Small intestine (tissue), 7 donors: ENCODE measurements at regions not wholly inside any gene's neighbourhood (a gene's known extent, or its start where the extent isn't known, plus 50 kb on each side); places are given as distances from the start of the nearest gene placed in this dataset.

Experiments used
- DNase-seq, 2 donors: peaks; one replicate each; pipeline versions ENCODE4 v3.0.0 to v3.0.0-alpha.2; 2013
- FAIRE-seq: peaks from 2 replicates; lab custom pipeline; 2012; peaks lifted over from hg19 to GRCh38; lab: Jason Lieb, UNC
- H3K27ac ChIP-seq, 3 donors: one replicate each; pipeline ENCODE4 v1.5.1; 2013; ENCODE audit warnings: low read length in 2 of 3, mild to moderate bottlenecking in 2 of 3, control low read depth in 1 of 3, inconsistent platforms in 1 of 3, low read depth in 1 of 3, moderate library complexity in 1 of 3
- H3K27me3 ChIP-seq, 3 donors: one replicate each; pipeline ENCODE4 v1.6.1; 2013; ENCODE audit warnings: low read length in 3 of 3, inconsistent platforms in 1 of 3; ENCODE audit not compliant: control insufficient read depth in 3 of 3, insufficient read depth in 3 of 3
- H3K36me3 ChIP-seq, 3 donors: one replicate each; pipeline ENCODE4 v1.6.1; 2013; ENCODE audit warnings: low read length in 3 of 3, inconsistent platforms in 1 of 3, low read depth in 1 of 3, mild to moderate bottlenecking in 1 of 3, moderate library complexity in 1 of 3; ENCODE audit not compliant: control insufficient read depth in 3 of 3, insufficient read depth in 2 of 3
- H3K4me1 ChIP-seq, 3 donors: one replicate each; pipeline ENCODE4 v1.6.1; 2013; ENCODE audit warnings: low read length in 2 of 3, inconsistent platforms in 1 of 3, low read depth in 1 of 3, mild to moderate bottlenecking in 1 of 3, moderate library complexity in 1 of 3; ENCODE audit not compliant: control insufficient read depth in 3 of 3, insufficient read depth in 2 of 3
- H3K4me3 ChIP-seq, 3 donors: one replicate each; pipeline ENCODE4 v1.5.1; 2013; ENCODE audit warnings: low read length in 3 of 3, control low read depth in 1 of 3, inconsistent platforms in 1 of 3, low read depth in 1 of 3, mild to moderate bottlenecking in 1 of 3, moderate library complexity in 1 of 3
- H3K9me3 ChIP-seq, 2 donors: one replicate each; pipeline ENCODE4 v1.6.1; 2013; ENCODE audit warnings: low read depth in 1 of 2, low read length in 1 of 2; ENCODE audit not compliant: control insufficient read depth in 2 of 2, insufficient read depth in 1 of 2
- WGBS, 3 donors: extraction: QIAGEN DNeasy Blood & Tissue Kit; methylation state at CpG; one replicate each; pipeline ENCODE4 v1.1.7; 2013; 5-methylcytosine and 5-hydroxymethylcytosine counted together
- donor health status: healthy with polysubstance abuse.
- donor health status: control.
- donor health status: control.
- donor health status: Bipolar disorder and iron deficiency.
- donor health status: healthy.

DNA sequence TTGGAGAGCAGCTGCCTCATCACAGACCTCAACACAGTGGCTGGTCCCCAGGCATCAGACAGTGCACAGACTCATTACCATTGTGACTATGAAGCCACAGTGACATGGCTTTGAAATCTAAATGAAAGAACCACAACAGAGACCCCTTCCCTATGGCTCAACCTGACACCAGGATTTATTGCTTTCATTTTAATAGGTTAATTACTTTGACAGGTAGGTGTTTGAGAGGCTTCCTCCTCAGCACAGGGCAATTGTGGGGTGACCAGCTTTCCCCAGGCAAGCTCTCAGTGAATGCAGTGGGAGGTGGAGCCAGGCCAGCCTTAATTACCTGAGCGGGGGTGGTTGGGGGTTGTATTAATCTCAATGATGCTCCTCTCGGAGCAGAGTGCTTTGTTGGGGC is 102.3 kb downstream of the CHST1 start:
- WGBS, 3 donors: 45 to 61% (median 48%) methylated on average over 2 of the region's 2 CpGs
- H3K4me3 ChIP-seq: no peak overlapping the region
- H3K9me3 ChIP-seq: no peaks in the 10 kb centered on the region
- no peak overlapping the region for H3K27ac ChIP-seq
- DNase-seq (no peak), FAIRE-seq (no peak)
- H3K36me3 ChIP-seq: no peaks in the 10 kb centered on the region
- H3K27me3 ChIP-seq: peaks cover 0 to 16% (median 0%) of the 10 kb centered on the region in 3 donors
- no peaks in the 10 kb centered on the region for H3K4me1 ChIP-seq

DNA sequence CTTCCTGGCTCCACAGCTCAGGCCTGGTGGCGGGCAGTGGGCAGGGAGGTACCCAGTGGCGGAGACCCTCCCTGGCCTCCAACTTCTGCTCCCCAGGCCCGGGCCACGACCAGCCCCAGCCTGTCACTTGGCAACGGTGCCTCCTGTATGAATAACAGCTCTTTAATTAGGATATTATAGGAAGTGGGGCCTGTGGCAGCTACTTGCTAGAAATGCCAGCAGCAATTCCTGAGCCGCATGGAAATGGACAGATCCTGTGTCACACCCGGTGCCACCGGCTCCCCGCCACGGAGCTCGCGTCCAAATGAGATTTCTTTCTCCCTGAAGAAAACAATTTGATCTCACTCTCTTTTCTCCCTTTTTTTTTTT is 104.5 kb downstream of the CHST1 start:
- Histone ChIP-seq H3K27me3 (peaks cover 0 to 19% (median 0%) of the 10 kb centered on the region in 3 donors), H3K27ac (no peak overlapping the region), H3K36me3 (no peaks in the 10 kb centered on the region), H3K4me1 (no peaks in the 10 kb centered on the region), H3K4me3 (no peak overlapping the region), H3K9me3 (peaks cover 0 to 3% of the 10 kb centered on the region in 2 donors)
- DNase-seq (no peak), FAIRE-seq (no peak)
- 60 to 76% (median 70%) methylated on average over 12 of the region's 12 CpGs for WGBS, 3 donors

DNA sequence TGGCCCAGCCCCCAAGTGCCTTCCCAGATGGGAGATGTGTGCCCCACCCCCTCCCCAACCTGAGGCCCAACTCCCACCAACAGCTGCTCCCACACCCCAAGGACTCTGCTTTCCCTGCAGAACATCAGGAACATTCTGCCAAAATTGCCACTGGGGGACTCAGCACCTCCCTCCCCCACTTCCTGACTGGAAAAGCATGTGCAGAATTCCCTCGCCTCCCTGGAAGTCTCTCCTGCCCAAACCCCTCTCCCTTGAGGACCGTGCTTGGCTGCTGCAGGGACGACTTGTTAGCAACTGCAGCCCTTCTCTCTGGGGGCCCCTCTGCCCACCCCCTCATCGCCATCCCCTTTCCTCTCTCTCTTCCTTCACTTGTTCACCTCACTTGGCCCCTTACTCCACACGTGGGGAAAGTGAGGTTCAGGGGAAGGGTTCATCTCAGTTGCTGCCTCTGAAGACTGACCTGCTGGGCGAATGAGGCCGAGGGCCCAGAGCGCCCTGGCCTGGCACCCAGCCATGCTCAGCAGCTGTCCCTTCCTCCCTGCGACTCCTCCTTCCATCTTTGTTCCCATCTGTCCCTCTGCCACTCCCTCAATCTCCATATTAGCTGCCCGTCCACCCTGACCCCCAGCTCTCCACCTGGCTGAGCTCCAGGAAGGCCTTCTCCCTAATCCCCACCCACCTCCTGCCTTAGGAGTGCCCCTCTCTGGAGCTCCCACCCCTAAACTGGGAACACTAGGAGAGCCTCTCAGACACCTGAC is 105.1 kb downstream of the CHST1 start:
- WGBS, 3 donors: 34 to 39% (median 36%) methylated on average over 10 of the region's 10 CpGs
- Histone ChIP-seq H3K27me3 (peaks cover 0 to 16% (median 0%) of the 10 kb centered on the region in 3 donors), H3K4me3 (no peak overlapping the region), H3K9me3 (peaks cover 0 to 3% of the 10 kb centered on the region in 2 donors), H3K27ac (no peak overlapping the region), H3K36me3 (no peaks in the 10 kb centered on the region), H3K4me1 (no peaks in the 10 kb centered on the region)
- FAIRE-seq (no peak), DNase-seq (no peak)

- no peak overlapping the region for H3K27ac ChIP-seq
- no peak overlapping the region for H3K4me3 ChIP-seq
- no peaks in the 10 kb centered on the region for H3K4me1 ChIP-seq
- H3K27me3 ChIP-seq: peaks cover 0 to 3% (median 0%) of the 10 kb centered on the region in 3 donors
- WGBS, 3 donors: 53 to 68% (median 56%) methylated on average over 10 of the region's 10 CpGs
- DNase-seq (no peak), FAIRE-seq (no peak)
- no peaks in the 10 kb centered on the region for H3K36me3 ChIP-seq
- H3K9me3 ChIP-seq: peaks cover 0 to 3% of the 10 kb centered on the region in 2 donors
Observed at GRCh38 chr11:45556851-45557707, 108.3 kb downstream of the CHST1 start.

DNA sequence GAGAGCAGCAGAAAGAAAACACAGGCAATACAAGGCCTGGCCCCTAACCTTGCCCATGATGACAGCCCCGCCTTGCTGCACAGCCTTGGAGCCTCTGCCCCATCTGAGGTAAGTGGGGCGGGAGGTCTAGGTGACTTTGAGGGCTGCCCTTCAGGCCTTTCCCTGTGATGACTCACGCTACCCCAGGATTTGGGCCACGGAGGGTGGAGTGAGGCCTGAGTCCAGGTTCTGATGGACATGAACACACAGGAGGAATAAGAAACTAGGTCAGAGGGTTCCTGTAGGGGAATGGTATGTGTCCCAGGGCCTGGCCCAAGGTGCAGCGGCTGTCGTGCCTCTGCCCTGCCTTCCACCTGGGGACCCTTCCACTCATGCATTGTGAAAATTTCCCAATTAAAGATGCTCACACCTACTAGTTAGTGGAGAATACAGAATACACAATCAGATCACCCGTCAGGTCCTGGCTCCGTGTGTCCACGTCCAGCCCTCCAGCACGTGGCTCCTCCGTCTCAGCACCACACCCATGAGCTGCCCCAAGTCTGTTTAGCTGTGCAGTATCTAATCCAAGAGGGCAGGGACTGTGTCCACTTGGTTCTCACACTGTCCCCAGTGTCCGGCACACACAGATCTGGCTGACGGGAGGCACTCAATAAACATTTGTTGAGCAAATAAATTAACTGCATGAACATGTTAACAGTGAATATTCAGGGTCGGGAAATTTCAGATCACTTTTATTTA is 111.0 kb downstream of the CHST1 start:
- 44 to 58% (median 49%) methylated on average over 14 of the region's 14 CpGs for WGBS, 3 donors

GRCh38 chr11:45553383-45553936 is 112.0 kb downstream of the CHST1 start:
- H3K4me1 ChIP-seq: no peaks in the 10 kb centered on the region
- H3K27ac ChIP-seq: no peak overlapping the region
- DNase-seq (no peak), FAIRE-seq (no peak)
- no peak overlapping the region for H3K4me3 ChIP-seq
- H3K27me3 ChIP-seq: peaks cover 0 to 3% (median 0%) of the 10 kb centered on the region in 3 donors
- no peaks in the 10 kb centered on the region for H3K36me3 ChIP-seq
- 69 to 83% (median 71%) methylated on average over 9 of the region's 9 CpGs for WGBS, 3 donors
- H3K9me3 ChIP-seq: peaks cover 0 to 3% of the 10 kb centered on the region in 2 donors

More for the DNA sequence above, 111.0 kb downstream of the CHST1 start:
- no peak for DNase-seq
- no peaks in the 10 kb centered on the region for H3K36me3 ChIP-seq
- no peaks in the 10 kb centered on the region for H3K4me1 ChIP-seq
- H3K27ac ChIP-seq: no peak overlapping the region
- H3K4me3 ChIP-seq: no peak overlapping the region
- peaks cover 0 to 3% (median 0%) of the 10 kb centered on the region in 3 donors for H3K27me3 ChIP-seq
- no peak for FAIRE-seq
- H3K9me3 ChIP-seq: peaks cover 0 to 3% of the 10 kb centered on the region in 2 donors

DNA sequence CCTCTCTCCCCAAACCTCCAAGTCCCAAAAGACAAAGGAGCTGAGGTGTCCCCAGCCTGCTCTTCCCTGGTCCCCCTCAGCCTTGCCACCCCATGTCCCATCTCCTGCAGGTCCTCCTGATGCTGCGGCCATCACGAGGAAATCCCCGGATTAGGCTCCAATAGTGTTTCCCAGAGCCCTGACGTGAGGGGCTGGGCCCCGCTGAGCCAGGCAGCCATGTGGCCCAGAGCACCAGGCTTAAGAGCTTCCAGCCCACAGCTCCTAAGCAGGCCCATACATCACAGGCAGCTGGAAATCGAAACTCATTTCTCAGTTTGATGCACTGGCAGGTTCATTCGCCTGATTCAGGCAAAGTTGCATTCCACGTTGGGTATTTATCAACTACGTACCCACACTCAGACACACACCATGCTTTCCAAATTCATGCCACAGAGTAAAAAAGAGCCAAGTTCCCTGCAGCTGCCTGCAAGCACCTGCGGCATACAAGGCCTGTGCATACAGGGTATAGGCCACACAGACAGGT is 114.2 kb downstream of the CHST1 start:
- no peak for FAIRE-seq
- Histone ChIP-seq H3K4me3 (no peak overlapping the region), H3K27ac (no peak overlapping the region), H3K27me3 (no peaks in the 10 kb centered on the region), H3K4me1 (no peaks in the 10 kb centered on the region), H3K36me3 (no peaks in the 10 kb centered on the region), H3K9me3 (no peaks in the 10 kb centered on the region)
- DNase-seq: no peak
- 76 to 82% (median 77%) methylated on average over 10 of the region's 10 CpGs for WGBS, 3 donors

DNA sequence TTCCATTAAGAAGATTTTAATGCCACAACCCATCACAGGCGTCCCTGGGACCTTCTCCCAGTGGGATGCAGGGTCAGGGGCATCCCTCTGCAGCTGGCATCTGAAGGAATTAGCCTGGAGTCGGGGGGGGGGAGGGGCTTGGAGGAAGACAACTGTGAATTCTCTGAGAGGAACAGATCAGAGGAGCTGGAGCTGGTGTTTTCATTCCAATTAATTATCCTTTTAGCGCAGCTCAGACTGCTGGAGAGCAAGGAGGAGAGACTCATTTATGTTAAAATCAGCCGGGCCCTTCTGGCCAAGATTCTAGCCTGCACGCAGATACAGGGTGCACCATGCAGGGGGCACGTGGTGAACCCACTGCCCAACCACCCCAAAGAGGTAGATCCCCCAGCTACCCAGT is 116.2 kb downstream of the CHST1 start:
- Histone ChIP-seq H3K27me3 (no peaks in the 10 kb centered on the region), H3K36me3 (no peaks in the 10 kb centered on the region), H3K9me3 (no peaks in the 10 kb centered on the region), H3K27ac (no peak overlapping the region), H3K4me1 (no peaks in the 10 kb centered on the region), H3K4me3 (no peak overlapping the region)
- WGBS, 3 donors: 46 to 52% (median 46%) methylated on average over 6 of the region's 6 CpGs
- DNase-seq (no peak), FAIRE-seq (no peak)
